HCT116 (cell line): ENCODE measurements at regions not wholly inside any gene's neighbourhood (a gene's known extent, or its start where the extent isn't known, plus 50 kb on each side); places are given as distances from the start of the nearest gene placed in this dataset.

ENCODE experiments used
- CBX3 ChIP-seq: IDR thresholded peaks from 2 replicates; pipeline ENCODE4 v1.6.1; 2012; ENCODE audit warnings: low read depth
- POLR2A ChIP-seq: IDR thresholded peaks from 2 replicates; pipeline ENCODE4 v1.7.0; 2011; ENCODE audit warnings: borderline replicate concordance; ENCODE audit not compliant: insufficient read depth, insufficient read length; ENCODE audit errors: extremely low read depth
- TCF7L2 ChIP-seq: IDR thresholded peaks from 2 replicates; pipeline ENCODE4 v1.7.0; 2011; ENCODE audit warnings: borderline replicate concordance, inconsistent platforms; ENCODE audit not compliant: insufficient read depth, insufficient read length; ENCODE audit errors: extremely low read depth
- TF ChIP-seq, protein P1 (sequence below), 3 experiments: fragments of 200-600 bp in 1 of 3; sonication (generic) in 1 of 3; IDR thresholded peaks in 2 of 3; conservative IDR thresholded peaks in 1 of 3; 2 replicates each; pipeline ENCODE4 v1.5.1; 2012 to 2017; ENCODE audit warnings: low read depth in 2 of 3, low read length in 2 of 3, antibody characterized with exemption in 1 of 3, borderline replicate concordance in 1 of 3, control low read depth in 1 of 3, mild to moderate bottlenecking in 1 of 3, mixed read lengths in 1 of 3, mixed run types in 1 of 3, moderate library complexity in 1 of 3; ENCODE audit not compliant: insufficient read depth in 1 of 3
- TF ChIP-seq, protein P2 (sequence below): IDR thresholded peaks from 2 replicates; pipeline ENCODE4 v1.6.1; 2011; ENCODE audit warnings: mild to moderate bottlenecking, low read length, moderate library complexity; ENCODE audit not compliant: insufficient replicate concordance; ENCODE audit errors: extremely low read depth

DNA sequence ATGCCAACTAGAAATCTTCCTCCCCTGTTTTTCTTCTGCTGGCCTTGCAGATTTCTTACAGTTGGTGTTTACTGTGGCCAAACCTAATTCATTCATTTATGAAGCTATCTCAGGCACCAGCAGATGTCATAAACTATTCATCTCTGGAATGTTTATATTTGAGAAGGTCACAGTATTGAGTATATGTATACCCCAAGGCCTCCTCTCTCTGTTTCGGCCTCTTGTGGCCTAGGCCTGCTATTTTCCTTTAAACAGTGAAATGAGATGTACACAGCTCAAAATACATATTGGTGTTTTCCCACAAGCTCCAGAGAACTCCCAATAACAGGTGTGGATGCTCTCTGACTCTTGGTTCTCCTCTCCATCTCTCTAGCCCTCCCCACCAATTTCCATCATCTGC, 520.7 kb upstream of the CAMK1G start:
- TF ChIP-seq, protein P1, sequence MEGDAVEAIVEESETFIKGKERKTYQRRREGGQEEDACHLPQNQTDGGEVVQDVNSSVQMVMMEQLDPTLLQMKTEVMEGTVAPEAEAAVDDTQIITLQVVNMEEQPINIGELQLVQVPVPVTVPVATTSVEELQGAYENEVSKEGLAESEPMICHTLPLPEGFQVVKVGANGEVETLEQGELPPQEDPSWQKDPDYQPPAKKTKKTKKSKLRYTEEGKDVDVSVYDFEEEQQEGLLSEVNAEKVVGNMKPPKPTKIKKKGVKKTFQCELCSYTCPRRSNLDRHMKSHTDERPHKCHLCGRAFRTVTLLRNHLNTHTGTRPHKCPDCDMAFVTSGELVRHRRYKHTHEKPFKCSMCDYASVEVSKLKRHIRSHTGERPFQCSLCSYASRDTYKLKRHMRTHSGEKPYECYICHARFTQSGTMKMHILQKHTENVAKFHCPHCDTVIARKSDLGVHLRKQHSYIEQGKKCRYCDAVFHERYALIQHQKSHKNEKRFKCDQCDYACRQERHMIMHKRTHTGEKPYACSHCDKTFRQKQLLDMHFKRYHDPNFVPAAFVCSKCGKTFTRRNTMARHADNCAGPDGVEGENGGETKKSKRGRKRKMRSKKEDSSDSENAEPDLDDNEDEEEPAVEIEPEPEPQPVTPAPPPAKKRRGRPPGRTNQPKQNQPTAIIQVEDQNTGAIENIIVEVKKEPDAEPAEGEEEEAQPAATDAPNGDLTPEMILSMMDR (IDR thresholded peaks at IDR 0.05 in 2 of 3, conservative IDR thresholded peaks at IDR 0.05 in 1 of 3; ENCODE audit: borderline replicate concordance in 1 of 3, insufficient read depth in 1 of 3, low read depth in 2 of 3, low read length in 2 of 3) = no peak
- TF ChIP-seq POLR2A = no peak
- TF ChIP-seq TCF7L2 = no peak
- TF ChIP-seq, protein P2, sequence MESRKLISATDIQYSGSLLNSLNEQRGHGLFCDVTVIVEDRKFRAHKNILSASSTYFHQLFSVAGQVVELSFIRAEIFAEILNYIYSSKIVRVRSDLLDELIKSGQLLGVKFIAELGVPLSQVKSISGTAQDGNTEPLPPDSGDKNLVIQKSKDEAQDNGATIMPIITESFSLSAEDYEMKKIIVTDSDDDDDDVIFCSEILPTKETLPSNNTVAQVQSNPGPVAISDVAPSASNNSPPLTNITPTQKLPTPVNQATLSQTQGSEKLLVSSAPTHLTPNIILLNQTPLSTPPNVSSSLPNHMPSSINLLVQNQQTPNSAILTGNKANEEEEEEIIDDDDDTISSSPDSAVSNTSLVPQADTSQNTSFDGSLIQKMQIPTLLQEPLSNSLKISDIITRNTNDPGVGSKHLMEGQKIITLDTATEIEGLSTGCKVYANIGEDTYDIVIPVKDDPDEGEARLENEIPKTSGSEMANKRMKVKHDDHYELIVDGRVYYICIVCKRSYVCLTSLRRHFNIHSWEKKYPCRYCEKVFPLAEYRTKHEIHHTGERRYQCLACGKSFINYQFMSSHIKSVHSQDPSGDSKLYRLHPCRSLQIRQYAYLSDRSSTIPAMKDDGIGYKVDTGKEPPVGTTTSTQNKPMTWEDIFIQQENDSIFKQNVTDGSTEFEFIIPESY = no peak
- no peak for TF ChIP-seq CBX3
